C4-2B (cell line): ENCODE measurements at regions not wholly inside any gene's neighbourhood (a gene's known extent, or its start where the extent isn't known, plus 50 kb on each side); places are given as distances from the start of the nearest gene placed in this dataset.
A peak's percentile ranks its signal among the peaks of the same experiment; 100 is the strongest.

Source experiments
- H3K27ac ChIP-seq: fragments of 450-650 bp; 2 replicates; pipeline ENCODE4 v1.5.1; 2017
- CTCF ChIP-seq: fragments of 450-650 bp; conservative IDR thresholded peaks from 2 replicates; pipeline ENCODE4 v1.5.1; 2017; ENCODE audit warnings: mild to moderate bottlenecking
- ZFX ChIP-seq: fragments of 450-650 bp; IDR thresholded peaks from 2 replicates; pipeline ENCODE4 v1.6.1; 2017

- no peak for TF ChIP-seq ZFX
- TF ChIP-seq CTCF = no peak
- H3K27ac ChIP-seq = no peak overlapping the region
Measured at GRCh38 chr2:129645335-129645734, 334.1 kb upstream of the RAB6C start.

- no peak for TF ChIP-seq ZFX
- TF ChIP-seq CTCF = no peak
- no peak overlapping the region for H3K27ac ChIP-seq
Measured at GRCh38 chr2:129646107-129646506, 333.4 kb upstream of the RAB6C start.

GRCh38 chr2:129653246-129653645 lies 326.2 kb upstream of the RAB6C start:
- TF ChIP-seq CTCF (no peak), ZFX (no peak)
- no peak overlapping the region for H3K27ac ChIP-seq

GRCh38 chr2:129654331-129654730 lies 325.1 kb upstream of the RAB6C start:
- no peak overlapping the region for H3K27ac ChIP-seq
- TF ChIP-seq CTCF (no peak), ZFX (no peak)

GRCh38 chr2:129656081-129656598 lies 323.3 kb upstream of the RAB6C start:
- H3K27ac ChIP-seq = no peak overlapping the region
- TF ChIP-seq CTCF (no peak), ZFX (no peak)

- no peak overlapping the region for H3K27ac ChIP-seq
- TF ChIP-seq CTCF = no peak
- TF ChIP-seq ZFX = no peak
Measured at GRCh38 chr2:129658430-129658829, 321.0 kb upstream of the RAB6C start.

- H3K27ac ChIP-seq = no peak overlapping the region
- TF ChIP-seq ZFX (no peak), CTCF (peak; percentile 32)
Measured at GRCh38 chr2:129661935-129662334, 317.5 kb upstream of the RAB6C start.
